AG04450 (cell line): ENCODE measurements at regions not wholly inside any gene's neighbourhood (a gene's known extent, or its start where the extent isn't known, plus 50 kb on each side); places are given as distances from the start of the nearest gene placed in this dataset.

Experiments
- CTCF ChIA-PET: fragments of 300-600, 350-600 bp; formaldehyde crosslinking; extraction: SDS; loops from one replicate; lab custom pipeline; 2022; ENCODE audit warnings: antibody characterized with exemption, inconsistent platforms; lab: Charles Lee
- POLR2A ChIA-PET: fragments of 350-600 bp; formaldehyde crosslinking; extraction: SDS; loops from one replicate; lab custom pipeline; 2021; ENCODE audit warnings: antibody characterized with exemption, inconsistent platforms; lab: Yijun Ruan, JAX
- DNase-seq: peaks from one replicate; pipeline ENCODE4 v3.0.0-alpha.2; 2011; ENCODE audit warnings: low read depth, low spot score
- H3K27ac ChIP-seq: one replicate; pipeline ENCODE4 v1.5.1; 2012; ENCODE audit warnings: low read depth, low read length, control low read depth
- H3K27me3 ChIP-seq: one replicate; pipeline ENCODE4 v1.6.0; 2012; ENCODE audit warnings: low read length; ENCODE audit not compliant: control insufficient read depth, insufficient read depth
- H3K4me3 ChIP-seq: 2 replicates; pipeline ENCODE4 v1.5.1; 2011; ENCODE audit warnings: mild to moderate bottlenecking, low read depth, low read length, control low read depth
- H3K9me3 ChIP-seq: 2 replicates; pipeline ENCODE4 v1.5.1; 2012; ENCODE audit warnings: low read length; ENCODE audit not compliant: control insufficient read depth, insufficient read depth
- TF ChIP-seq, protein P1 (sequence below): IDR thresholded peaks from 2 replicates; pipeline ENCODE4 v1.5.1; 2011; ENCODE audit warnings: low read depth, low read length, control low read depth, inconsistent platforms

DNA sequence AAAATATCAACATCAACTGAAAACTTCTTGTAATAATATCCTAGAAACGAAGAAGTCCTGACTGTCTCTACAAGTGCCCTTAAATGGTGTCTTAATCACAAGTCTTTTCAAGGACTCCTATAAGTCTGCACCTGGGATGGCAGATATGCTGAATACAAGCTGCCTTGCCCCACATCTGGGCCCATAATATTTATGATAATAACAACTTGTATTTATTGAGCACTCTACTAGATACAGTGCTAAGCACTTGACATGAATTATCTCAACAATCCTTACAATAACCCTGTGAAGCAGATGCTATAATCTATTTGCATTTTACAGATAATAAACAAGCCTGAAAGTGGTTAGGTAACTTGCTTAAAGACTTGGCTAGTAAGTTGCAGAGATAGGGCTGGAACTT, 78.0 kb upstream of the ZNF648 start:
- H3K27ac ChIP-seq = no peak overlapping the region
- no peaks in the 10 kb centered on the region for H3K9me3 ChIP-seq
- H3K4me3 ChIP-seq = no peak overlapping the region
- ChIA-PET CTCF (interaction anchor here (11.2 kb wide), 1 partner anchor 258 kb away, joined by 536 read pairs; the partner anchor contains the start of genes GLUL and TEDDM1), POLR2A (no interaction called here)
- DNase-seq = no peak
- TF ChIP-seq, protein P1, sequence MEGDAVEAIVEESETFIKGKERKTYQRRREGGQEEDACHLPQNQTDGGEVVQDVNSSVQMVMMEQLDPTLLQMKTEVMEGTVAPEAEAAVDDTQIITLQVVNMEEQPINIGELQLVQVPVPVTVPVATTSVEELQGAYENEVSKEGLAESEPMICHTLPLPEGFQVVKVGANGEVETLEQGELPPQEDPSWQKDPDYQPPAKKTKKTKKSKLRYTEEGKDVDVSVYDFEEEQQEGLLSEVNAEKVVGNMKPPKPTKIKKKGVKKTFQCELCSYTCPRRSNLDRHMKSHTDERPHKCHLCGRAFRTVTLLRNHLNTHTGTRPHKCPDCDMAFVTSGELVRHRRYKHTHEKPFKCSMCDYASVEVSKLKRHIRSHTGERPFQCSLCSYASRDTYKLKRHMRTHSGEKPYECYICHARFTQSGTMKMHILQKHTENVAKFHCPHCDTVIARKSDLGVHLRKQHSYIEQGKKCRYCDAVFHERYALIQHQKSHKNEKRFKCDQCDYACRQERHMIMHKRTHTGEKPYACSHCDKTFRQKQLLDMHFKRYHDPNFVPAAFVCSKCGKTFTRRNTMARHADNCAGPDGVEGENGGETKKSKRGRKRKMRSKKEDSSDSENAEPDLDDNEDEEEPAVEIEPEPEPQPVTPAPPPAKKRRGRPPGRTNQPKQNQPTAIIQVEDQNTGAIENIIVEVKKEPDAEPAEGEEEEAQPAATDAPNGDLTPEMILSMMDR = no peak
- no peaks in the 10 kb centered on the region for H3K27me3 ChIP-seq

DNA sequence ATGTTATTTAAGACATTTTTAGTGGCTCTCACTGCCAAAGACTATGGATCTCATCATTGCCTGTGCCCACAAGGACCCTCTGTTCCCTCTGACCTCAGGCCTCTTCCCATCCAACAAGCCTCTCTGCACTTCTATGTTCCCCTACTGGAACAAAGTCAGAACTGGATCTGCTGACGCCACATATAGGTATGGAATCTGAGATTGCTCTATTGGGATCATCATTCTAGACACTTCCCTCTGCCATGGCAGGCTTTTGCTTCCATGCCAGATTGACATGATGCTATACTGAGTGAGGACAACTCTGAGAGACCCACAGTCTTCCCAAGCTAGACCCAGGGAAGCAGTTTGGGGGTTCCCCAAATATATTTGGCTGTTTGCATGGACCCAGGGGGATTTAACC, 76.0 kb upstream of the ZNF648 start:
- Histone ChIP-seq H3K9me3 (no peaks in the 10 kb centered on the region), H3K27me3 (no peaks in the 10 kb centered on the region), H3K4me3 (no peak overlapping the region), H3K27ac (no peak overlapping the region)
- TF ChIP-seq, protein P1 = no peak
- no peak for DNase-seq
- ChIA-PET POLR2A (no interaction called here), CTCF (no interaction called here)

DNA sequence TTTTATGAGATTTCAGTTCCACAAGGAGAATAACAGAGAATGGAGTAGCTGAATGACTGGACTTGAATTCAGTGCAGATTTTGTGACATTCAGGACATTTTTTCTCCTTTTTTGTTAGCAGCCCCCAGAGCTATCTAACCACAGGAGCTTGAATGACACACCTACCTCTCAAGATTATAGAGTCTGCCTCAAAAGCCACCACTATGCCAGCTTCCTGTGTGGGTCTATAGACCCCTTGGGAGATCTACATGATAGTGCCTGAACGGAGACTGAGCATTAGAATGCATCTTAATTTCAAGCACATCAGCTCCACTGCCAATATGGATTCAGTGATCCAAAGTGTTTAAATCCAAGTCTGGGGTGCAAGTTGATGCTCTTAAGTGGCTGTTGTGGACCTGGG, 74.4 kb upstream of the ZNF648 start:
- POLR2A ChIA-PET = no interaction called here
- Histone ChIP-seq H3K27me3 (no peaks in the 10 kb centered on the region), H3K4me3 (no peak overlapping the region), H3K9me3 (no peaks in the 10 kb centered on the region), H3K27ac (no peak overlapping the region)
- DNase-seq = no peak
- TF ChIP-seq, protein P1 = no peak
- CTCF ChIA-PET = interaction anchor here (1.2 to 2.1 kb wide), 2 partner anchors 8 to 261 kb away, joined by 4 to 6 read pairs; no protein-coding TSS in a partner anchor

DNA sequence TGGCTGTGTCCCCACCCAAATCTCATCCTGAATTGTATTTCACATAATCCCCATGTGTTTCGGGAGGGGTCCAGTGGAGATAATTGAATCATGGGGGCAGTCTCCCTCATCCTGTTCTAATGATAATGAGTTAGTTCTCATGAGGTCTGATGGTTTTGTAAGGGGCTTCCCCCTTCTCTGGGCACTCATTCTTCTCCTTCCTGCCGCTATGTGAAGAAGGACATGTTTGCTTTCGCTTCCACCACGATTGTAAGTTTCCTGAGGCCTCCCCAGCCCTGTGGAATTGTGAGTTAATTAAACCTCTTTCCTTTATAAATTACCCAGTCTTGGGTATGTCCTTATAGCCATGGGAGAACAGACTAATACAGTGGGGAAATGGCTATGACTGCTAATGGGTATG, 72.7 kb upstream of the ZNF648 start:
- Histone ChIP-seq H3K4me3 (no peak overlapping the region), H3K27ac (no peak overlapping the region), H3K9me3 (no peaks in the 10 kb centered on the region), H3K27me3 (no peaks in the 10 kb centered on the region)
- ChIA-PET POLR2A (no interaction called here), CTCF (no interaction called here)
- TF ChIP-seq, protein P1 = no peak
- no peak for DNase-seq

DNA sequence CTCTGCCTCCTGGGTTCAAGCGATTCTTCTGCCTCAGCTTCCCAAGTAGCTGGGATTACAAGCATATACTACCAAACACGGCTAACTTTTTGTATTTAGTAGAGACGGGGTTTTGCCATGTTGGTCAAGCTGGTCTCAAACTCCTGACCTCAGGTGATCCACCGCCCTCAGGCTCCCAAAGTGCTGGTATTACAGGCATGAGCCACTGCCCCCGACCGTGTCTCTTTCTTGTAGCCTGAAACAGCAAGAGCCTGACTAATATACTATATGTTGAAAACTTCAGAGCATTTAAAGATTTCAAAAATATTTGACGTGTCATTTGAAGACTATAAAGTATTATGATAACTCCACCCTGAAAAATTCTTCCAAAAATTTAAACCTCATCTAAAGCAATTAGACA, 71.7 kb upstream of the ZNF648 start:
- no peak for DNase-seq
- TF ChIP-seq, protein P1 = no peak
- ChIA-PET CTCF (interaction anchor here (1.9 kb wide), 1 partner anchor 10 kb away, joined by 13 read pairs; no protein-coding TSS in a partner anchor), POLR2A (no interaction called here)
- Histone ChIP-seq H3K27ac (no peak overlapping the region), H3K27me3 (no peaks in the 10 kb centered on the region), H3K4me3 (no peak overlapping the region), H3K9me3 (no peaks in the 10 kb centered on the region)
